Activated T-cell treated with anti-CD3 and anti-CD28 coated beads for 48 hours (primary cell): ENCODE measurements at regions not wholly inside any gene's neighbourhood (a gene's known extent, or its start where the extent isn't known, plus 50 kb on each side); places are given as distances from the start of the nearest gene placed in this dataset.
"Not testable (repeated sequence)": the region's sequence is repeated elsewhere in the genome, so short reads cannot be mapped to it uniquely, and the experiment has no call there.

Experiments used
- DNase-seq: peaks from one replicate; pipeline ENCODE4 v3.0.0-alpha.2; 2020; ENCODE audit warnings: low read depth

GRCh38 chr6:112459758-112460304, 112.7 kb downstream of the RFPL4B start:
- DNase-seq = no peak

- no peak for DNase-seq
Observed at GRCh38 chr6:112464901-112465665, 118.0 kb downstream of the RFPL4B start.

- DNase-seq = no peak
Observed at GRCh38 chr6:112466373-112467151, 119.4 kb downstream of the RFPL4B start.

- DNase-seq = no peak
Observed at GRCh38 chr6:112468359-112468758, 121.2 kb downstream of the RFPL4B start.

- no peak for DNase-seq
Observed at GRCh38 chr6:112469306-112469705, 122.2 kb downstream of the RFPL4B start.

- DNase-seq = no peak
Observed at GRCh38 chr6:112470376-112470775, 123.2 kb downstream of the RFPL4B start.

GRCh38 chr6:112470950-112471349, 123.8 kb downstream of the RFPL4B start:
- no peak for DNase-seq

GRCh38 chr6:112475083-112475482, 128.0 kb downstream of the RFPL4B start:
- DNase-seq = no peak

GRCh38 chr6:112477125-112477524, 130.0 kb downstream of the RFPL4B start:
- no peak for DNase-seq

GRCh38 chr6:112478036-112478435, 130.9 kb downstream of the RFPL4B start:
- no peak for DNase-seq

- DNase-seq = not testable (repeated sequence)
Observed at GRCh38 chr6:112479975-112480374, 132.8 kb downstream of the RFPL4B start.

GRCh38 chr6:112480553-112480952, 133.4 kb downstream of the RFPL4B start:
- DNase-seq = no peak

- DNase-seq = no peak
Observed at GRCh38 chr6:112481211-112481610, 134.1 kb downstream of the RFPL4B start.

GRCh38 chr6:112482373-112482772, 135.2 kb downstream of the RFPL4B start:
- no peak for DNase-seq

GRCh38 chr6:112485120-112485826, 138.1 kb downstream of the RFPL4B start:
- DNase-seq = no peak

GRCh38 chr6:112485827-112486212, 138.7 kb downstream of the RFPL4B start:
- DNase-seq = no peak

GRCh38 chr6:112486454-112486853, 139.3 kb downstream of the RFPL4B start:
- no peak for DNase-seq

- DNase-seq = no peak
Observed at GRCh38 chr6:112488238-112488637, 141.1 kb downstream of the RFPL4B start.

GRCh38 chr6:112501705-112502104, 154.6 kb downstream of the RFPL4B start:
- DNase-seq = no peak

GRCh38 chr6:112502351-112503090, 155.4 kb downstream of the RFPL4B start:
- no peak for DNase-seq

GRCh38 chr6:112503091-112503596, 156.0 kb downstream of the RFPL4B start:
- no peak for DNase-seq

- DNase-seq = no peak
Observed at GRCh38 chr6:112504621-112505020, 157.5 kb downstream of the RFPL4B start.
